Gastrocnemius medialis (tissue), 4 donors: ENCODE measurements at regions not wholly inside any gene's neighbourhood (a gene's known extent, or its start where the extent isn't known, plus 50 kb on each side); places are given as distances from the start of the nearest gene placed in this dataset.

ENCODE experiments used
- ATAC-seq, 2 donors: fragments of 150-250 bp; one replicate each; pipeline ENCODE4 v1.9.1; 2016
- DNase-seq, 2 donors: peaks; one replicate each; pipeline ENCODE4 v3.0.0-alpha.2; 2019
- H3K27ac ChIP-seq, 4 donors: fragments of 200-600 bp; sonication (generic); 1 replicate in 1 of 4; 2 replicates in 3 of 4; pipeline ENCODE4 v1.5.1; 2016 to 2018; ENCODE audit warnings: mild to moderate bottlenecking in 2 of 4, moderate library complexity in 1 of 4
- H3K27me3 ChIP-seq, 3 donors: fragments of 200-600 bp; sonication (generic) in 2 of 3; 1 replicate in 1 of 3; 2 replicates in 2 of 3; pipeline versions ENCODE4 v1.5.1 to v1.6.0; 2016 to 2019; ENCODE audit warnings: mild to moderate bottlenecking in 1 of 3, moderate library complexity in 1 of 3
- H3K36me3 ChIP-seq, 2 donors: fragments of 200-600 bp; sonication (generic) in 1 of 2; one replicate each; pipeline ENCODE4 v1.5.1; 2017 to 2018
- H3K4me1 ChIP-seq, 2 donors: fragments of 200-600 bp; sonication (generic) in 1 of 2; one replicate each; pipeline ENCODE4 v1.5.1; 2016 to 2017; ENCODE audit warnings: mild to moderate bottlenecking in 2 of 2
- H3K4me3 ChIP-seq, 4 donors: fragments of 200-600 bp; sonication (generic) in 3 of 4; 1 replicate in 1 of 4; 2 replicates in 3 of 4; pipeline ENCODE4 v1.5.1; 2016 to 2019; ENCODE audit warnings: mild to moderate bottlenecking in 2 of 4
- H3K9me3 ChIP-seq, 3 donors: fragments of 200-600 bp; sonication (generic) in 2 of 3; 1 replicate in 1 of 3; 2 replicates in 2 of 3; pipeline ENCODE4 v1.5.1; 2016 to 2019
- CTCF ChIP-seq, 5 experiments: fragments of 450-650 bp in 3 of 5; fragments of 200-600 bp in 2 of 5; sonication (generic) in 2 of 5; IDR thresholded peaks in 4 of 5; conservative IDR thresholded peaks in 1 of 5; 1 replicate in 4 of 5; 2 replicates in 1 of 5; pipeline ENCODE4 v1.5.1; 2016 to 2019; ENCODE audit warnings: antibody characterized with exemption in 5 of 5, mild to moderate bottlenecking in 3 of 5, moderate library complexity in 3 of 5
- POLR2A ChIP-seq, 2 donors: fragments of 450-650 bp; IDR thresholded peaks; one replicate each; pipeline ENCODE4 v1.6.1; 2017; ENCODE audit warnings: antibody characterized with exemption in 2 of 2, mild to moderate bottlenecking in 2 of 2, moderate library complexity in 2 of 2
- in situ Hi-C, 4 donors: fragments of 200-750 bp; cut with MboI; loops; one replicate each; pipeline versions ENCODE4 v1.15.0 to v1.8.0; 2017; ENCODE audit warnings: low sequenced_read_pairs in 4 of 4
- intact Hi-C: fragments of 100-400 bp; cut with DNase I; formaldehyde crosslinking; loops from one replicate; pipeline ENCODE4 v1.15.1; 2023; ENCODE audit warnings: low total_unique reads

GRCh38 chr6:85137865-85138264, 312.0 kb upstream of the NT5E start:
- intact Hi-C loops (no loop called here), in situ Hi-C loops (no loop called here)
- DNase-seq (no peak), ATAC-seq (no peak)
- H3K27me3 ChIP-seq = no peaks in the 10 kb centered on the region
- TF ChIP-seq POLR2A (IDR thresholded peaks at IDR 0.05) (no peak), CTCF (IDR thresholded peaks at IDR 0.05 in 4 of 5, conservative IDR thresholded peaks at IDR 0.05 in 1 of 5) (no peak)
- H3K4me3 ChIP-seq = no peak overlapping the region
- no peak overlapping the region for H3K27ac ChIP-seq
- H3K4me1 ChIP-seq = no peaks in the 10 kb centered on the region
- H3K36me3 ChIP-seq = no peaks in the 10 kb centered on the region
- no peaks in the 10 kb centered on the region for H3K9me3 ChIP-seq

GRCh38 chr6:85136310-85136709, 313.6 kb upstream of the NT5E start:
- intact Hi-C loops = no loop called here
- Histone ChIP-seq H3K9me3 (no peaks in the 10 kb centered on the region), H3K27me3 (no peaks in the 10 kb centered on the region), H3K36me3 (no peaks in the 10 kb centered on the region), H3K4me3 (no peak overlapping the region), H3K27ac (no peak overlapping the region), H3K4me1 (no peaks in the 10 kb centered on the region)
- TF ChIP-seq POLR2A (IDR thresholded peaks at IDR 0.05) (no peak), CTCF (IDR thresholded peaks at IDR 0.05 in 4 of 5, conservative IDR thresholded peaks at IDR 0.05 in 1 of 5) (no peak)
- no peak for DNase-seq
- ATAC-seq = no peak
- in situ Hi-C loops = no loop called here

GRCh38 chr6:85135376-85136094, 314.3 kb upstream of the NT5E start:
- TF ChIP-seq CTCF (IDR thresholded peaks at IDR 0.05 in 4 of 5, conservative IDR thresholded peaks at IDR 0.05 in 1 of 5) (no peak), POLR2A (IDR thresholded peaks at IDR 0.05) (no peak)

GRCh38 chr6:85134172-85134571, 315.7 kb upstream of the NT5E start:
- Histone ChIP-seq H3K36me3 (no peaks in the 10 kb centered on the region), H3K4me1 (no peaks in the 10 kb centered on the region), H3K27me3 (no peaks in the 10 kb centered on the region), H3K4me3 (no peak overlapping the region), H3K9me3 (no peaks in the 10 kb centered on the region), H3K27ac (no peak overlapping the region)
- no peak for DNase-seq
- in situ Hi-C loops (no loop called here), intact Hi-C loops (no loop called here)
- ATAC-seq = no peak
- TF ChIP-seq POLR2A (IDR thresholded peaks at IDR 0.05) (no peak), CTCF (IDR thresholded peaks at IDR 0.05 in 4 of 5, conservative IDR thresholded peaks at IDR 0.05 in 1 of 5) (no peak)

More at GRCh38 chr6:85135376-85136094, 314.3 kb upstream of the NT5E start:
- DNase-seq (no peak), ATAC-seq (no peak)
- in situ Hi-C loops (no loop called here), intact Hi-C loops (no loop called here)
- Histone ChIP-seq H3K4me3 (no peak overlapping the region), H3K27me3 (no peaks in the 10 kb centered on the region), H3K9me3 (no peaks in the 10 kb centered on the region), H3K36me3 (no peaks in the 10 kb centered on the region), H3K4me1 (no peaks in the 10 kb centered on the region), H3K27ac (no peak overlapping the region)

- no peak overlapping the region for H3K4me3 ChIP-seq
- H3K9me3 ChIP-seq = no peaks in the 10 kb centered on the region
- in situ Hi-C loops = no loop called here
- no peaks in the 10 kb centered on the region for H3K4me1 ChIP-seq
- no peaks in the 10 kb centered on the region for H3K36me3 ChIP-seq
- no peak overlapping the region for H3K27ac ChIP-seq
- DNase-seq = no peak
- intact Hi-C loops = no loop called here
- no peaks in the 10 kb centered on the region for H3K27me3 ChIP-seq
- TF ChIP-seq CTCF (IDR thresholded peaks at IDR 0.05 in 4 of 5, conservative IDR thresholded peaks at IDR 0.05 in 1 of 5) (no peak), POLR2A (IDR thresholded peaks at IDR 0.05) (no peak)
- no peak for ATAC-seq
Measured at GRCh38 chr6:85132091-85132490, 317.8 kb upstream of the NT5E start.
